Esophagus squamous epithelium (tissue), 5 donors: ENCODE measurements at regions not wholly inside any gene's neighbourhood (a gene's known extent, or its start where the extent isn't known, plus 50 kb on each side); places are given as distances from the start of the nearest gene placed in this dataset.

Experiments used
- DNase-seq: peaks from one replicate; lab custom pipeline; 2025; lab: John Stamatoyannopoulos, UW
- H3K27ac ChIP-seq, 4 donors: fragments of 200-600 bp; sonication (generic); one replicate each; pipeline ENCODE4 v1.5.1; 2016 to 2019; ENCODE audit warnings: mild to moderate bottlenecking in 1 of 4
- H3K27me3 ChIP-seq, 4 donors: fragments of 200-600 bp; sonication (generic); 1 replicate in 3 of 4; 2 replicates in 1 of 4; pipeline versions ENCODE4 v1.5.1 to v1.6.0; 2017 to 2021; ENCODE audit warnings: antibody characterized with exemption in 1 of 4
- H3K36me3 ChIP-seq, 3 donors: fragments of 200-600 bp; sonication (generic); one replicate each; pipeline ENCODE4 v1.5.1; 2016 to 2019
- H3K4me1 ChIP-seq, 3 donors: fragments of 200-600 bp; sonication (generic); one replicate each; pipeline ENCODE4 v1.5.1; 2017 to 2019
- H3K4me3 ChIP-seq, 4 donors: fragments of 200-600 bp; sonication (generic); 1 replicate in 3 of 4; 2 replicates in 1 of 4; pipeline ENCODE4 v1.5.1; 2016 to 2019; ENCODE audit warnings: mild to moderate bottlenecking in 2 of 4, moderate library complexity in 1 of 4
- H3K9me3 ChIP-seq, 3 donors: fragments of 200-600 bp; sonication (generic); one replicate each; pipeline ENCODE4 v1.5.1; 2016 to 2019
- CTCF ChIP-seq, 6 experiments: fragments of 450-650 bp in 4 of 6; fragments of 200-600 bp in 2 of 6; sonication (generic) in 2 of 6; IDR thresholded peaks; one replicate each; pipeline ENCODE4 v1.5.1; 2016 to 2019; ENCODE audit warnings: antibody characterized with exemption in 6 of 6, mild to moderate bottlenecking in 4 of 6, moderate library complexity in 4 of 6
- POLR2A ChIP-seq, 4 donors: fragments of 450-650 bp; IDR thresholded peaks; one replicate each; pipeline ENCODE4 v1.6.1; 2017; ENCODE audit warnings: antibody characterized with exemption in 4 of 4, mild to moderate bottlenecking in 4 of 4, moderate library complexity in 3 of 4
- WGBS, 2 donors: methylation state at CpG; one replicate each; pipeline ENCODE4 v1.1.5; 2018; 5-methylcytosine and 5-hydroxymethylcytosine counted together
- intact Hi-C: fragments of 100-400 bp; cut with DNase I; formaldehyde crosslinking; loops from one replicate; pipeline ENCODE4 v1.15.0; 2022
- donor health status: DM: yes; HTN: yes; CAD: no.

DNA sequence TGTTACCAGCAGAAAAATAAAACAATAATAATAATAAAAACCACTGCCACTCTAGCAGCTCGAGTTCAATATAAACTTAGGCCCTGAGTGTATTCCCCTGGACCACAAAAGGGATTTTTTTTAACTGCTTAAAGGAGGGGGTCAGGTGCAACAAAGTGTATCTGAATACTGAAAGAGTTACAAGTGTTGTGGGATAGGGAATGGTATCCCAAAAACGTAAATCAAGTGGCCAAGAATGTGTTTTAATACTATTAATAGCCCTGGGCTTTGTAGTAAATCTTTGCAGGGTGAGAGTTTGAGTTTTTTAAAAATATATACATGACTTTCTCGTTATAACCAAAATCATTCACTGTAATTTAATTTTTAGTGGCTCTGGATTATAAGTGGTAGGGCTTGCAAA lies 860.1 kb upstream of the INTU start:
- no peak overlapping the region for H3K27ac ChIP-seq
- WGBS, 2 donors, result 35 to 49% methylated on average over 3 of the region's 3 CpGs
- DNase-seq, result no peak
- intact Hi-C loops, result no loop called here
- H3K9me3 ChIP-seq, result no peaks in the 10 kb centered on the region
- no peaks in the 10 kb centered on the region for H3K4me1 ChIP-seq
- no peak for TF ChIP-seq CTCF (IDR thresholded peaks at IDR 0.05)
- TF ChIP-seq POLR2A (IDR thresholded peaks at IDR 0.05), result no peak
- H3K36me3 ChIP-seq, result no peaks in the 10 kb centered on the region
- no peak overlapping the region for H3K4me3 ChIP-seq
- no peaks in the 10 kb centered on the region for H3K27me3 ChIP-seq

- intact Hi-C loops, result no loop called here
- WGBS, 2 donors, result 77 to 80% methylated on average over 5 of the region's 5 CpGs
- no peak overlapping the region for H3K4me3 ChIP-seq
- H3K27me3 ChIP-seq, result no peaks in the 10 kb centered on the region
- DNase-seq, result no peak
- no peaks in the 10 kb centered on the region for H3K9me3 ChIP-seq
- H3K27ac ChIP-seq, result no peak overlapping the region
- H3K4me1 ChIP-seq, result no peaks in the 10 kb centered on the region
- H3K36me3 ChIP-seq, result no peaks in the 10 kb centered on the region
- TF ChIP-seq POLR2A (IDR thresholded peaks at IDR 0.05) (no peak), CTCF (IDR thresholded peaks at IDR 0.05) (no peak)
Measured at GRCh38 chr4:126775485-126776106, 857.2 kb upstream of the INTU start.

GRCh38 chr4:126776361-126776760 lies 856.4 kb upstream of the INTU start:
- no peaks in the 10 kb centered on the region for H3K4me1 ChIP-seq
- intact Hi-C loops, result no loop called here
- H3K27ac ChIP-seq, result no peak overlapping the region
- no peak for TF ChIP-seq POLR2A (IDR thresholded peaks at IDR 0.05)
- TF ChIP-seq CTCF (IDR thresholded peaks at IDR 0.05), result no peak
- no peaks in the 10 kb centered on the region for H3K9me3 ChIP-seq
- H3K36me3 ChIP-seq, result no peaks in the 10 kb centered on the region
- DNase-seq, result no peak
- no peaks in the 10 kb centered on the region for H3K27me3 ChIP-seq
- no peak overlapping the region for H3K4me3 ChIP-seq
- 60 to 83% methylated on average over 5 of the region's 5 CpGs for WGBS, 2 donors

GRCh38 chr4:126777649-126778048 lies 855.1 kb upstream of the INTU start:
- TF ChIP-seq POLR2A (IDR thresholded peaks at IDR 0.05) (no peak), CTCF (IDR thresholded peaks at IDR 0.05) (no peak)
- no peak for DNase-seq
- Histone ChIP-seq H3K27ac (no peak overlapping the region), H3K4me1 (no peaks in the 10 kb centered on the region), H3K9me3 (no peaks in the 10 kb centered on the region), H3K27me3 (no peaks in the 10 kb centered on the region), H3K4me3 (no peak overlapping the region), H3K36me3 (no peaks in the 10 kb centered on the region)
- 20 to 45% methylated on average over 1 of the region's 1 CpG for WGBS, 2 donors
- intact Hi-C loops, result no loop called here

GRCh38 chr4:126778348-126778747 lies 854.4 kb upstream of the INTU start:
- Histone ChIP-seq H3K9me3 (no peaks in the 10 kb centered on the region), H3K4me3 (no peak overlapping the region), H3K27me3 (no peaks in the 10 kb centered on the region), H3K4me1 (no peaks in the 10 kb centered on the region), H3K36me3 (no peaks in the 10 kb centered on the region), H3K27ac (no peak overlapping the region)
- WGBS, 2 donors, result 10 to 18% methylated on average over 3 of the region's 3 CpGs
- no peak for DNase-seq
- intact Hi-C loops, result no loop called here
- TF ChIP-seq POLR2A (IDR thresholded peaks at IDR 0.05) (no peak), CTCF (IDR thresholded peaks at IDR 0.05) (no peak)
